ENCODE measurements at regions not wholly inside any gene's neighbourhood (a gene's known extent, or its start where the extent isn't known, plus 50 kb on each side); places are given as distances from the start of the nearest gene placed in this dataset.
"Not testable (repeated sequence)": the region's sequence is repeated elsewhere in the genome, so short reads cannot be mapped to it uniquely, and the experiment has no call there.

DNA sequence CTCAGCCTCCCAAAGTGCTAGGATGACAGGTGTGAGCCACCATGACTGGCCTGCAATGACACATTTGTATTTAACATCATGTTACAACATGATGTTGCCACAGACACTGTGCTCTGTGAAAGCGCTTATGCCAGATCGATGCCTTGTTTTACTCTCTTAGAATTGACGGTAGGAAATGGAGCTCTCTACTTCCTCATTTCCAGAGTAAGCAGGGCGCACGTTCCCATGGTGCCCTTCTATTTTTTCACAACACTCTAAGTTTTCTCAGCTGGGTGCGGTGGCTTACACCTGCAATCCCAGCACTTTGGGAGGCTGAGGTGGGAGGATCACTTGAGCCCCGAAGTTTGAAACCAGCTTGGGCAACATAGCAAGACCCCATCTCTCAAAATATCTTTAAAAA is 60.7 kb upstream of the DHRSX start:
- no peak for DNase-seq

DNA sequence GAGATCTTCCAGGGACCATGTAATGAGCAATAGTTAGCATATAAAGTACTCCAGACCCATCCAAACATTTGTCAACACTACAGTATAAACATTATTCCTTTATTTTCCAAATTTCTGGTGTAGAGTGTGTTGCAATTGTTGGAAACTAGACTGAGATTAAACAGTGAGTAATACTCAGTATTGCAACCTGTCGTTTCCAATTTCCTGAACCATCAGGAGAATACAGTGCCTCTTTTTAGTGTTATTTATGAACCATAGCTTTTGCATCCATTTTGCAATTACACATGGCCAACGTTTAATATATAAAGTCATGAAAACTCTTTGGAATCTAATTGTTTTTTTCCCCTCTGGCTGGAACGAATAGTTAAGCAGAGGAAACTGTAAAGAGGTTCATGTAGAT is 58.3 kb upstream of the DHRSX start:
- no peak for DNase-seq

DNA sequence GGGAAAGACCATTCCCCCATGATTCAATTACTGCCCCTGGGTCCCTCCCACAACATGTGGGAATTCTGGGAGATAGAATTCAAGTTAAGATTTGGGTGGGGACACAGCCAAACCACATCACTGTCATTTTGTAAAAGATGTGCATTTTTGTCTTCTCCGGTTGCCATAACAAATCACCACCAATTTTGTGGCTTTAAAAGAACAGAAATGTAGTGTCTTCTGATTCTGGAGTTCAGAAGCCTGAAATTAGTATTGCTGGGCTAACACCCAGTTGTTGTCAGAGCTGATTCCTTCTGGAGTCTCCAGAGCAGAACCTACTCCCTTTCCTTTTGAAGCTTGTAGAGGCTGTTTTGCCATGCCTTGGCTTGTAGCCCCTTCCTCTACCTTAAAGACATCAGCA is 54.1 kb upstream of the DHRSX start:
- no peak for DNase-seq

DNA sequence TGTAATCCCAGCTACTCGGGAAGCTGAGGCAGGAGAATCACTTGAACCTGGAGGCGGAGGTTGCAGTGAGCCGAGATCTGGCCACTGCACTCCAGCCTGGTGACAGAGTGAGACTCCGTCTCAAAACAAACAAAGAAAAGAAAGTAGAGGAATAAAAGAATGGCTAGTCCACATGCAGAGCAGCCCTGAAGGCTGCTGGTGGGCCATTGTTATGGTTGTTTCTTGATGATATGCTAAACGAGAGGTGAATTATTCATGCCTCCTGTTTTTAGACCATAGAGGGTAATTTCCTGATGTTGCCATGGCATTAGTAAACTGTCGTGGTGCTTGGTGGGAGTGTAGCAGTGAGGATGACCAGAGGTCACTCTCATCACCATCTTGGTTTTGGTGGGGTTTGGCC is 53.3 kb upstream of the DHRSX start:
- DNase-seq = not testable (repeated sequence)

DNA sequence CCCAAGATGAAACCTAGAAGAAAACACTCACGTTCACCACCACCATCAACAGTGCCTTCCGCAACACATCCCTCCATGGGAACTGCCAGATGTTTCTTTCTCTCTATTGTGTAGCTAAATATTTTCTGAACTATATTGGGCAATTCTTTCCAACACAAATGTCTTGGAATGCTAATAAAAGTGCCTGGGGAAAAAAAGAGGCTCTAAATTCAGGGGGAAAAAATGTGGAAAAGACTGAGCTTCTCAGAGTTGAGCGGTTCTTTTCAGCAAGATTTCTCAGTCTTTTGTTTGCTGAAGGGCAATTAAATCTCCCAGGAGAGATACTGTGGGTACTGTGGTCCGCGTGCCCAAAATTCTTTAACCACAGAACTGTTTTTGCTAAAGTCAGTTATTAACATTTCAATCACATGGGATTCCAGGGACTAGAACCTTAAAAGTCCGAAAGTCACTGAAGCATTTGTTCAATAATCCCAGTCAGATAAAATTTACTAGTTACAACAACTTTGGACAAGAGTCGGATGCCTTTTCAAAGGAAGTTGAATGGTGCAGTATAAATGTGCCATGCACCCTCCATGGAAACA is 51.9 kb upstream of the DHRSX start:
- DNase-seq = no peak

DNA sequence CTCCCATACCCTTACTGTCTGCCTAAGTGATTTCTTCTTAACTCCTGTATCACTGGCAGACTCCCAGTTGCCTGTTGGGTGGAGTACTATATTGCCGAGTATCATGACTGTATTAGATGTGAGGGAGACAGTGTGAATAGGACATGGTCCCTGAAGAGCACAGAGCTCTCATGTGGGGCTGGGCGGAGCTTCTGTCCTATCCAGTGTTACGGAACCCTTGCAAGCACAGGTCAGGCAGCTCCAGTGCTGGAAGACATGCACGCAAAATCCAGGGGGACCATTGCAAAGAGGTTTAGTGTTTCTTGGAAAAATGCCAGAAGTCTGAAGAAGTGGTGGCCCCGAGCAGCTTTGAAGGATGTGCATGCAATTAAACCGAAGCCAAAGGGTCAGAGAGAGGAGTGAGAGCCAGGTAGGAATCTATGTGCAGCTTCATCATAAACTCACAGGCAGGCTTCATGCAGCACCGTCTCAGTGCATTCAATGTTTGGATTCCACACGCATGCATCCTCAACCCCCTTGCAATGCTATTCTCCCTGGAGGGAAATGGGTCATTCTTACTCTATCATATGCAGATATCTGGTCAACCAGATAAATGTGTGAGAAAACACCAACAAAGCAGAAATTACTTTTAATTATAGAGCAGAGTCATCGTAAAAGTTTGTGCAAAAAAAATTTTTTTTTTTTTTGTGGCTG is 49.7 kb upstream of the DHRSX start:
- DNase-seq = no peak

Data from inflammatory macrophage (primary cell).